ENCODE measurements at regions not wholly inside any gene's neighbourhood (a gene's known extent, or its start where the extent isn't known, plus 50 kb on each side); places are given as distances from the start of the nearest gene placed in this dataset.

GRCh38 chr11:10933455-10934292 is 75.8 kb upstream of the ZBED5 start (continued):
- TF ChIP-seq BMI1 (IDR thresholded peaks at IDR 0.05; ENCODE audit: borderline replicate concordance) (peak; percentile 64), SIX5 (IDR thresholded peaks at IDR 0.05; ENCODE audit: low read depth, low read length, severe bottlenecking) (no peak), HDAC6 (IDR thresholded peaks at IDR 0.05; ENCODE audit: unreplicated experiment) (no peak), NFYA (IDR thresholded peaks at IDR 0.05; ENCODE audit: borderline replicate concordance, low read depth, low read length) (no peak), IRF5 (IDR thresholded peaks at IDR 0.05; ENCODE audit: borderline replicate concordance) (no peak), ETV6 (conservative IDR thresholded peaks at IDR 0.05 in 1 of 2, IDR thresholded peaks at IDR 0.05 in 1 of 2; ENCODE audit: borderline replicate concordance in 1 of 2, low read depth in 1 of 2) (no peak), POLR2AphosphoS5 (IDR thresholded peaks at IDR 0.05; ENCODE audit: low read length) (no peak), PAX8 (IDR thresholded peaks at IDR 0.05) (no peak), PRDM15 (CRISPR knock-in tag; IDR thresholded peaks at IDR 0.05) (no peak), CREB1 (IDR thresholded peaks at IDR 0.05; ENCODE audit: low read depth) (no peak), PKNOX1 (IDR thresholded peaks at IDR 0.05) (no peak), NBN (IDR thresholded peaks at IDR 0.05) (0 out of 2 replicates have a peak, but pooled peaks have one; percentile 18), CTCF (IDR thresholded peaks at IDR 0.05 in 2 of 3, conservative IDR thresholded peaks at IDR 0.05 in 1 of 3; ENCODE audit: control insufficient read depth in 2 of 3, extremely low read depth in 1 of 3, insufficient read depth in 1 of 3, low read depth in 3 of 3, low read length in 3 of 3) (peak; percentile 91 to 97 (median 95); a peak in 5 of 6 replicates), CHD4 (IDR thresholded peaks at IDR 0.05) (no peak), ELK1 (IDR thresholded peaks at IDR 0.05; ENCODE audit: low read depth, low read length) (no peak), NFYB (IDR thresholded peaks at IDR 0.05; ENCODE audit: insufficient read depth, low read depth, low read length) (no peak), MYB (IDR thresholded peaks at IDR 0.05; ENCODE audit: borderline replicate concordance, low read depth, low read length) (no peak), LARP7 (IDR thresholded peaks at IDR 0.05) (no peak), ZZZ3 (IDR thresholded peaks at IDR 0.05; ENCODE audit: control insufficient read depth, insufficient read length, low read depth) (no peak), SMC3 (IDR thresholded peaks at IDR 0.05; ENCODE audit: borderline replicate concordance, low read length) (peak; percentile 86)
